ENCODE measurements at regions not wholly inside any gene's neighbourhood (a gene's known extent, or its start where the extent isn't known, plus 50 kb on each side); places are given as distances from the start of the nearest gene placed in this dataset.

GRCh38 chrX:42725196-42725595, 52.8 kb downstream of the PPP1R2C start:
- no peak for DNase-seq

GRCh38 chrX:42720209-42720608, 57.8 kb downstream of the PPP1R2C start:
- no peak for DNase-seq

- DNase-seq: no peak
Observed at GRCh38 chrX:42715701-42716262, 62.2 kb downstream of the PPP1R2C start.

- no peak for DNase-seq
Observed at GRCh38 chrX:42714981-42715700, 62.8 kb downstream of the PPP1R2C start.

GRCh38 chrX:42710452-42710851, 67.5 kb downstream of the PPP1R2C start:
- no peak for DNase-seq

GRCh38 chrX:42708222-42708621, 69.7 kb downstream of the PPP1R2C start:
- no peak for DNase-seq

- no peak for DNase-seq
Observed at GRCh38 chrX:42707742-42708141, 70.2 kb downstream of the PPP1R2C start.

- no peak for DNase-seq
Observed at GRCh38 chrX:42704454-42704853, 73.5 kb downstream of the PPP1R2C start.

- DNase-seq: no peak
Observed at GRCh38 chrX:42697544-42697943, 80.4 kb downstream of the PPP1R2C start.

GRCh38 chrX:42696536-42697124, 81.3 kb downstream of the PPP1R2C start:
- no peak for DNase-seq

- DNase-seq: no peak
Observed at GRCh38 chrX:42695800-42696358, 82.1 kb downstream of the PPP1R2C start.

- no peak for DNase-seq
Observed at GRCh38 chrX:42694260-42694815, 83.6 kb downstream of the PPP1R2C start.

- no peak for DNase-seq
Observed at GRCh38 chrX:42691196-42691595, 86.8 kb downstream of the PPP1R2C start.

- no peak for DNase-seq
Observed at GRCh38 chrX:42686706-42687105, 91.3 kb downstream of the PPP1R2C start.

- DNase-seq: no peak
Observed at GRCh38 chrX:42686296-42686695, 91.7 kb downstream of the PPP1R2C start.

GRCh38 chrX:42684065-42684464, 93.9 kb downstream of the PPP1R2C start:
- no peak for DNase-seq

- no peak for DNase-seq
Observed at GRCh38 chrX:42680666-42681065, 97.3 kb downstream of the PPP1R2C start.

GRCh38 chrX:42678133-42678532, 99.8 kb downstream of the PPP1R2C start:
- DNase-seq: no peak

GRCh38 chrX:42673301-42673810, 104.6 kb downstream of the PPP1R2C start:
- no peak for DNase-seq

- no peak for DNase-seq
Observed at GRCh38 chrX:42664680-42665079, 113.3 kb downstream of the PPP1R2C start.

GRCh38 chrX:42628471-42628870, 149.5 kb downstream of the PPP1R2C start:
- DNase-seq: no peak

GRCh38 chrX:42627891-42628290, 150.1 kb downstream of the PPP1R2C start:
- no peak for DNase-seq

- no peak for DNase-seq
Observed at GRCh38 chrX:42624524-42624923, 153.4 kb downstream of the PPP1R2C start.

- DNase-seq: no peak
Observed at GRCh38 chrX:42619068-42619467, 158.9 kb downstream of the PPP1R2C start.
